Astrocyte (in vitro differentiated cells and primary cell): ENCODE measurements at regions not wholly inside any gene's neighbourhood (a gene's known extent, or its start where the extent isn't known, plus 50 kb on each side); places are given as distances from the start of the nearest gene placed in this dataset.

Experiments
- CTCF ChIP-seq: IDR thresholded peaks from 2 replicates; pipeline ENCODE4 v1.5.1; 2011; ENCODE audit warnings: low read depth, mild to moderate bottlenecking, inconsistent platforms, low read length, moderate library complexity; ENCODE audit not compliant: insufficient read depth
- EZH2 ChIP-seq: IDR thresholded peaks from 2 replicates; pipeline ENCODE4 v1.6.1; 2012; ENCODE audit warnings: mild to moderate bottlenecking, low read length, inconsistent platforms; ENCODE audit not compliant: insufficient read depth

GRCh38 chr2:139477618-139478017 lies 697.4 kb upstream of the NXPH2 start:
- TF ChIP-seq CTCF = no peak
- TF ChIP-seq EZH2 = no peak
